ENCODE measurements at regions not wholly inside any gene's neighbourhood (a gene's known extent, or its start where the extent isn't known, plus 50 kb on each side); places are given as distances from the start of the nearest gene placed in this dataset.

GRCh38 chr6:21961226-21961625, 335.6 kb downstream of the PRL start:
- H3K36me3 ChIP-seq (ENCODE audit: low read depth): no peaks in the 10 kb centered on the region
- DNase-seq (no peak), ATAC-seq (no peak)
- no peak overlapping the region for H3K4me3 ChIP-seq
- H3K4me1 ChIP-seq (ENCODE audit: low read depth): no peaks in the 10 kb centered on the region
- intact Hi-C loops (cut with DNase I, micrococcal nuclease): no loop called here
- TF ChIP-seq CTCF (IDR thresholded peaks at IDR 0.05): no peak
- H3K9me3 ChIP-seq: no peaks in the 10 kb centered on the region

DNA sequence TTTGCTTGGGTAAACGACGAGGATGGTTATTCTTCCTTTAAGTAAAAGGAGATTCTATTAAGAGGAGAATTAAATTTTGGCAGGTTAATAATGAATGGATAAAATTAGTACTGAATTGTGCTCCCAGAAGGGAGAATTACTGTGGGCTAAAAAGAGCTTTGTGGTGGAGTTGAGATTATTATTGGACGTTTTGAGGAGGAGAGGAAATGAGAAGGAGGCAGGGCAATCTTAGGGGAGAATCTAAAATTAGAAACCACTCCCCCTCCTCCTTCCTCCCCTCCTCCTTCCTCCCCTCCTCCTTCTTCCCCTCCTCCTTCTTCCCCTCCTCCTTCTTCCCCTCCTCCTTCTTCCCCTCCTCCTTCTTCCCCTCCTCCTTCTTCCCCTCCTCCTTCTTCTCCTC, 331.8 kb downstream of the PRL start:
- ATAC-seq (no peak), DNase-seq (no peak)
- H3K36me3 ChIP-seq (ENCODE audit: low read depth): no peaks in the 10 kb centered on the region
- intact Hi-C loops (cut with DNase I, micrococcal nuclease): no loop called here
- no peaks in the 10 kb centered on the region for H3K4me1 ChIP-seq (ENCODE audit: low read depth)
- no peak for TF ChIP-seq CTCF (IDR thresholded peaks at IDR 0.05)
- H3K9me3 ChIP-seq: no peaks in the 10 kb centered on the region
- no peak overlapping the region for H3K4me3 ChIP-seq

GRCh38 chr6:21965953-21966539, 330.8 kb downstream of the PRL start:
- Histone ChIP-seq H3K36me3 (ENCODE audit: low read depth) (no peaks in the 10 kb centered on the region), H3K4me3 (no peak overlapping the region), H3K4me1 (ENCODE audit: low read depth) (no peaks in the 10 kb centered on the region), H3K9me3 (no peaks in the 10 kb centered on the region)
- intact Hi-C loops (cut with DNase I, micrococcal nuclease): no loop called here
- ATAC-seq (no peak), DNase-seq (no peak)
- no peak for TF ChIP-seq CTCF (IDR thresholded peaks at IDR 0.05)

DNA sequence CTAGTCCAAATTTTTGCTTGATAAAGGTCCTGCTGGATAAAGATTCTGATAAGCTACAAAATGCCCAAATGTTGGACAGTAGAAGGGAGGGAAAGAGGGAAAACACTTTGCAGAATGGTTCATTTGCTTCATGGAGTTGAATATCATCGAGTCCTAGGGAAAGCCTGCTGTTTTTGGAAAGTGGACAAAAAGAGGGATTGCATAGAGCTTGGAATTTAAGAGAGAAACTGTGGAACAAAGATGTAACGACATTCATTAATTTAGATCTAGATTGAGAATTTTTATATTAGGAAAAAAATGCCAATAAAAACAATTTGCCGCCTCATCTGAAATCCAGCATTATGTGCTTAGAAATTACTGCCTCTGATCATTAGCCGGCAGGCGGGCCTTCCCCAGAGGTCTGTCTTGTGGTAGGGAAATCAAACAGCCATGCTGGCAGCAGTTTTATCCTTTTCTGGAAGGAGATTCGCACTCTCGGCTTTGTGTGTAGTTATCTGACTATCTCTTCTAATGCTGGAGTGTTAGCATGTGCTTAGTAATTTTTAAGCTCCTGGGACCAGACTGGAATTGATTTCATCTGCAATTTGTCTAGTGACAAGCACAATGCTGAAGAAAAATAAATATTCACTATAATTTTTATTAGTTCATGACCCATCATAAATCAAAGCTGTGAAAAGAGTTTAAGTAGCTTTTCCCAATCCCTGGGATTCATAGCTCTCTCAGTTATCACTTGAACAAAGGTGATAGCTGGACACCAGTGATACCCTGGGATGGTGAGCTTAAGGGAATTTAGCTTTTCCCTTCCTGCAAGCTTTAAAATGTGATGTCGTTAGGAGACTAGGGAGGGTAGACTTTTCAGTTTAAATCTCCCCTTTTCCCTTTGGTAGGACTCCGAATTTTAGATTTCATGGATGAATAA, 329.5 kb downstream of the PRL start:
- Histone ChIP-seq H3K4me1 (ENCODE audit: low read depth) (no peaks in the 10 kb centered on the region), H3K36me3 (ENCODE audit: low read depth) (no peaks in the 10 kb centered on the region), H3K9me3 (no peaks in the 10 kb centered on the region), H3K4me3 (no peak overlapping the region)
- ATAC-seq: no peak
- no peak for DNase-seq
- no peak for TF ChIP-seq CTCF (IDR thresholded peaks at IDR 0.05)
- intact Hi-C loops (cut with DNase I, micrococcal nuclease): no loop called here

DNA sequence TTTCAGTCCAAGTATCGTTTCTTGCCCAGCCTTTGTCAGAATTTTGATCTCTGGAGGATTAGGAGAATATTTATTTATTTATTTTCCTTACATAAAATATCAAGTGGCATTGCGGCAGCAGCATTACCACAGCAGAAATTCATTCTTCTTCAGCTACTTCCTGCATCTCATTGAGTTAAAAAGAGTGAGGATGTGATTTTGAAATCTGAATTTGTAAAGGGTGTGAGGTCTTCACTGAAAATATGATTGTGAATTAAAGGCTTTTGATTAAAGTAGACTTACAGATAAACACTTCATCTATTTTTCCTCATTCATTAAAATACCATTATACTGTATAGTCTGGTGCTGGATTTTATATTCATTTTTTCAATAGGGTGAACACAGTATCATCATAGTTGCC, 328.4 kb downstream of the PRL start:
- ATAC-seq: no peak
- no peak for TF ChIP-seq CTCF (IDR thresholded peaks at IDR 0.05)
- H3K4me1 ChIP-seq (ENCODE audit: low read depth): no peaks in the 10 kb centered on the region
- intact Hi-C loops (cut with DNase I, micrococcal nuclease): no loop called here
- no peak for DNase-seq
- H3K4me3 ChIP-seq: no peak overlapping the region
- no peaks in the 10 kb centered on the region for H3K36me3 ChIP-seq (ENCODE audit: low read depth)
- no peaks in the 10 kb centered on the region for H3K9me3 ChIP-seq
